Kidney epithelial cell (primary cell): ENCODE measurements at regions not wholly inside any gene's neighbourhood (a gene's known extent, or its start where the extent isn't known, plus 50 kb on each side); places are given as distances from the start of the nearest gene placed in this dataset.

Source experiments
- DNase-seq: peaks from one replicate; pipeline ENCODE4 v3.0.0-alpha.2; 2010; ENCODE audit warnings: low read depth
- H3K27me3 ChIP-seq: 2 replicates; pipeline ENCODE4 v1.6.0; 2011; ENCODE audit warnings: low read length; ENCODE audit not compliant: control insufficient read depth, insufficient read depth
- H3K36me3 ChIP-seq: 2 replicates; pipeline ENCODE4 v1.5.1; 2011; ENCODE audit warnings: low read length; ENCODE audit not compliant: control insufficient read depth, insufficient read depth
- H3K4me3 ChIP-seq: 2 replicates; pipeline ENCODE4 v1.5.1; 2011; ENCODE audit warnings: low read depth, mild to moderate bottlenecking, control low read depth, low read length
- TF ChIP-seq, protein P1 (sequence below): IDR thresholded peaks from 2 replicates; pipeline ENCODE4 v1.5.1; 2011; ENCODE audit warnings: mild to moderate bottlenecking, moderate library complexity, low read length, control low read depth, inconsistent platforms; ENCODE audit not compliant: insufficient read depth, poor library complexity, severe bottlenecking

DNA sequence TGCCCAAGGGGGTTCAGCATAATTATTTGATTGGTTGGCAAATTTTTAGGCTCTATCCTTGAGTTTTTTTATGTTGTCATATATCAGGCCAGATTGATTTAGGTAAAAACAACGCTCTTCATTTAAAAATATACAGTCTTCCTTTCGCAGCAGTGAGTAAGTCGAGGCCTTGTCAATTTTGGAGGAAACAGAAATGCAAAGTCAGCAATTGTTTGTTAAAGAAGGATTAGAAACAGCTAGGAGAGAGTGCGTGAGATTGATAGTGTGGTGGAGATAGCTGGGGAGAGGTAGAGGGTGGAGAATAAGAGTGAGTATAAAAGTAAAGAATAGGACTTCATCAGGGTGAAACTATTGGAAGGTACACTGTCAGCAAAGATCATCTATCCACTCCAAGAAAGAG lies 830.8 kb downstream of the LUZP2 start:
- no peak for DNase-seq
- H3K4me3 ChIP-seq, result no peak overlapping the region
- TF ChIP-seq, protein P1, sequence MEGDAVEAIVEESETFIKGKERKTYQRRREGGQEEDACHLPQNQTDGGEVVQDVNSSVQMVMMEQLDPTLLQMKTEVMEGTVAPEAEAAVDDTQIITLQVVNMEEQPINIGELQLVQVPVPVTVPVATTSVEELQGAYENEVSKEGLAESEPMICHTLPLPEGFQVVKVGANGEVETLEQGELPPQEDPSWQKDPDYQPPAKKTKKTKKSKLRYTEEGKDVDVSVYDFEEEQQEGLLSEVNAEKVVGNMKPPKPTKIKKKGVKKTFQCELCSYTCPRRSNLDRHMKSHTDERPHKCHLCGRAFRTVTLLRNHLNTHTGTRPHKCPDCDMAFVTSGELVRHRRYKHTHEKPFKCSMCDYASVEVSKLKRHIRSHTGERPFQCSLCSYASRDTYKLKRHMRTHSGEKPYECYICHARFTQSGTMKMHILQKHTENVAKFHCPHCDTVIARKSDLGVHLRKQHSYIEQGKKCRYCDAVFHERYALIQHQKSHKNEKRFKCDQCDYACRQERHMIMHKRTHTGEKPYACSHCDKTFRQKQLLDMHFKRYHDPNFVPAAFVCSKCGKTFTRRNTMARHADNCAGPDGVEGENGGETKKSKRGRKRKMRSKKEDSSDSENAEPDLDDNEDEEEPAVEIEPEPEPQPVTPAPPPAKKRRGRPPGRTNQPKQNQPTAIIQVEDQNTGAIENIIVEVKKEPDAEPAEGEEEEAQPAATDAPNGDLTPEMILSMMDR, result no peak
- H3K27me3 ChIP-seq, result no peaks in the 10 kb centered on the region
- H3K36me3 ChIP-seq, result no peaks in the 10 kb centered on the region

DNA sequence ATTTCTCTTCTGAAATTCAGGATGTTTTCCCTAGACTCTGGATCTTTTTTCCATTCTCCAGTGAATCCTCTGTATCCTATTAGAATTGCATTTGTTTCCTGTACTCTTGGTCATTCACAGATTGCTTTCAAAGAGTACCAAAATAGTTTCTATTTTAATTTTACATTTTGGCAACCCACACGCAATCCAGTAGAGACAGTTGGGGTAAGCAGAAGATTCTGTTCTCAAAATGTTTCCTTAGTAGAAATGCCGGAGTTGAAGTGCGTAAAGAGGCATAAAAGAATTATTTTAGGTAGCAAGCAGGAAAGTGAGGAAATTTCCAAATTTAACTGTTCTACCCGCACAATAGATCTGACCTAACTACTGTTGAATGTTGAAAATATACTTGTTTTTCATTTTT lies 842.4 kb downstream of the LUZP2 start:
- TF ChIP-seq, protein P1, result no peak
- Histone ChIP-seq H3K36me3 (no peaks in the 10 kb centered on the region), H3K4me3 (no peak overlapping the region), H3K27me3 (no peaks in the 10 kb centered on the region)
- no peak for DNase-seq

DNA sequence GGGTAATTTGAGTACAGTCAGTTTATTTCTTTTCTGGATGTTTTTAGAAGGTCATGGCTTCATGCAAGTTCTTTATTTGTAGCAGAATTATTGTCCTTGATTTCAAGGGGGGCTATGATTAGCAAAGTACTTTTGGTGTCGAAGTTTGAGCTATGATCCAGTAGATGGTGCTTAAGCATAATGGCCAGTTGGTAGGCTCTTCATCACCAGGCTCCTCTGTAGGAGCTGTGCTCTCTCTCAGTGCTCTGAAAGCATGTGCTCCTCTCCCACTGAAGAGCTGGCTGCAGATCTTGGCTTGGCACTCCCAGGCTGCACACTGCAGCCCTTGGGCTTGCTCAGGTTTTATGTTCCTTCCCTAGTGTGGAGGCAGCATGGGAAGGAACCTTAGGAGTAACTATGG lies 852.7 kb downstream of the LUZP2 start:
- Histone ChIP-seq H3K27me3 (no peaks in the 10 kb centered on the region), H3K36me3 (no peaks in the 10 kb centered on the region), H3K4me3 (no peak overlapping the region)
- TF ChIP-seq, protein P1, result no peak
- no peak for DNase-seq

DNA sequence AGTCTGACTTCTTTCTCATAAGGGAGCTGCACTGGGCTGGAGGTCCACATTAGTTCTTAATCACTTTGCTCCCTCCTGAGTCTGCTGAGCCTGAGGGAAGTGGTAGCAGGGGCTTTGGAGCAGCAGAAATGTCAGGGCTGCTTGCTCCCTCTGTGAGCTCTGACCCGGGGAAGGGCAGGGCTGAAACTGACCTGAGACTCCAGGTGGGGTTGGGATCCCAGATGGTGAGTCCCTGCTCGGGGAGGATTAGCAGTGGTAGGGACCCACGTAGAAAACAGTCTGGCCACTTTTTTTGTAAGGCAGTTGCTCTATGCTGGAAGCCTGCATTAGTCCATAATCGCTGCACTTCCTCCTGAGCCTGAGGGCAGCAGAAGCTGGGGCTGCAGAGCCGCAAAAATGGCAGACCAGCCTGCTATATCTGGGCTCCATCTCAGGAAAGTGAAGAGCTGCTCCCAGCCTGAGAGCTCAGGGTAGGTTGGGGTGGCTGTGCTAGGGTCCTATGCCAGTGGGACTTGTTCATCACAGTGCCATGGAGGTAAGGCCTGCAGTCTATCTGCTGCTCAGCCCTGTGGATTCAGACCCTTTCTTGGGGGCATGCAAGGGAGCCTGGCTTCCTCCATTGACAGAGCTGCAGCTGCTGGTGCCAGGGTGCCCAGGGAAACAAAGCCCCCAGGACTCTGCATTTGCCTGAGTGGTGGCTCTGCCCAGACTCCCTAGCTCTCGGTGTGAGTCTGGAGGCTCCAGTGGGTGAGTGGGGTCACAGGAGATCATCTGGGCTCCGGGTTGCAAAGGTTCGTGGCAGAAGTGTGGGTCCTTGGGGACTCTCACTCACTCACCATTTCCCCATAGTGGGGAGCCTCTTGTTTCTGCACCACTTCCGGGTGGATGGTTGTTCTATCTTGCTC lies 854.3 kb downstream of the LUZP2 start:
- Histone ChIP-seq H3K4me3 (no peak overlapping the region), H3K36me3 (no peaks in the 10 kb centered on the region), H3K27me3 (no peaks in the 10 kb centered on the region)
- no peak for DNase-seq
- TF ChIP-seq, protein P1, result no peak

DNA sequence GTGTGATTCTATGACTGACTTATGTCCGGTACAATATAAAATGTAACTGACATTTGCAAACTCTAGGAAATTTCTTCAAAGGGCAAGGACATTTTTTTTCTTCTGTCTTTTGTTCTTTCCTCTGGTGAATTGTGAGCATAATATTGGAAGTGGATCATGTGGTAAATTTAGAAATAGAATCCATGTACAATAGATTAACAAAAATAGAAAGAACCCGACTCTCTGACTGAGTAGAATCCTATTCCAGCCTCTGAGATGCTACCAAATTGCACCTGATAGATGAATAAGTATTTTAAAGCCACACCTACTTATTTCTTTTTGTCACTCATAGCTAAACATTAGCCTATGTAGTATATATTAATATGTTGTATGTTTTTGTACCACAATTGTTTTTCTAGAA lies 860.3 kb downstream of the LUZP2 start:
- H3K36me3 ChIP-seq, result no peaks in the 10 kb centered on the region
- H3K27me3 ChIP-seq, result no peaks in the 10 kb centered on the region
- no peak overlapping the region for H3K4me3 ChIP-seq
- no peak for DNase-seq
- TF ChIP-seq, protein P1, result no peak

DNA sequence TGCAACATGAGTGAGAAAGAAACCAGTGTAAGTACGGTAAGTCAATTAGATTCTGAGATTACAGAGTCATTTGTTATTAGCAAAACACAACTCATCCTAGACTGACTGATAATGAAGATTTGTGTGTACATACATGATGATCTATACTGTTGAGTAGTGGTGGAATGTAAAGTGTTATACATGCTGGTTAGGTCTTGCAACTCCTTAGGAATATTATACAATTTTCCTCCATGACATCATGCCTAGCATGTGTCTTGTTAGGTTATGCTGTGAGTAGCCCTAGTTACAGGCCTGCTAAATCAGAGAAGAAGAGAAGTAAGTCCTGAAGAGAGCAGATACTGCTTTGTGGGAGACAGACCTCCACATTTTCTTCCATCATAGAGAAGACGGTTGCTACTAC lies 880.6 kb downstream of the LUZP2 start:
- H3K4me3 ChIP-seq, result no peak overlapping the region
- no peaks in the 10 kb centered on the region for H3K27me3 ChIP-seq
- no peak for DNase-seq
- TF ChIP-seq, protein P1, result no peak
- H3K36me3 ChIP-seq, result no peaks in the 10 kb centered on the region
